Body of pancreas (tissue), 4 donors: ENCODE measurements at regions not wholly inside any gene's neighbourhood (a gene's known extent, or its start where the extent isn't known, plus 50 kb on each side); places are given as distances from the start of the nearest gene placed in this dataset.

Experiments
- POLR2A ChIP-seq, 3 donors: fragments of 450-650 bp; IDR thresholded peaks; one replicate each; pipeline ENCODE4 v1.6.1; 2016; ENCODE audit warnings: antibody characterized with exemption in 3 of 3, mild to moderate bottlenecking in 2 of 3
- TF ChIP-seq, protein P1 (sequence below), 7 experiments: fragments of 450-650 bp in 4 of 7; fragments of 200-600 bp in 3 of 7; sonication (generic) in 3 of 7; IDR thresholded peaks; one replicate each; pipeline ENCODE4 v1.5.1; 2016 to 2019; ENCODE audit warnings: antibody characterized with exemption in 7 of 7

DNA sequence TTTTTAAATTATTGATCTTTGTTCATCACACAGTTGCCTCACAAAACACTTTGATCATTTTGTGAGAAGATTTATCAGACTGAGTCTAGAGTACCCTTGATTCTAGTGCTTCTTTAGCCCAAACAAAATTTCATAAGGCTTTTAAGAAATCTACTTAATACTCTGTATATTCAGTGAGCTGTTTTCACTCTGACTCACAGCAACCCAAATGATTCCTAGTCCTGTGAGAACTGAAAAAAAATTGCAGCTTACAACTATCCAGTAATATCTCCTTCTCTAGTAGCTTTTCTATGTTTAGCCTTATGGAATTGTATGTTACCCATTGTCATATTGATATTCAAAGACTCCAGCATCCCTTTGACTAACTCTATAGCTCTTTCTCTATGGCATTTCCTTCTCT, 915.6 kb downstream of the AMY1C start:
- TF ChIP-seq, protein P1, sequence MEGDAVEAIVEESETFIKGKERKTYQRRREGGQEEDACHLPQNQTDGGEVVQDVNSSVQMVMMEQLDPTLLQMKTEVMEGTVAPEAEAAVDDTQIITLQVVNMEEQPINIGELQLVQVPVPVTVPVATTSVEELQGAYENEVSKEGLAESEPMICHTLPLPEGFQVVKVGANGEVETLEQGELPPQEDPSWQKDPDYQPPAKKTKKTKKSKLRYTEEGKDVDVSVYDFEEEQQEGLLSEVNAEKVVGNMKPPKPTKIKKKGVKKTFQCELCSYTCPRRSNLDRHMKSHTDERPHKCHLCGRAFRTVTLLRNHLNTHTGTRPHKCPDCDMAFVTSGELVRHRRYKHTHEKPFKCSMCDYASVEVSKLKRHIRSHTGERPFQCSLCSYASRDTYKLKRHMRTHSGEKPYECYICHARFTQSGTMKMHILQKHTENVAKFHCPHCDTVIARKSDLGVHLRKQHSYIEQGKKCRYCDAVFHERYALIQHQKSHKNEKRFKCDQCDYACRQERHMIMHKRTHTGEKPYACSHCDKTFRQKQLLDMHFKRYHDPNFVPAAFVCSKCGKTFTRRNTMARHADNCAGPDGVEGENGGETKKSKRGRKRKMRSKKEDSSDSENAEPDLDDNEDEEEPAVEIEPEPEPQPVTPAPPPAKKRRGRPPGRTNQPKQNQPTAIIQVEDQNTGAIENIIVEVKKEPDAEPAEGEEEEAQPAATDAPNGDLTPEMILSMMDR (IDR thresholded peaks at IDR 0.05) = no peak
- no peak for TF ChIP-seq POLR2A (IDR thresholded peaks at IDR 0.05)
